Activated T-cell treated with anti-CD3 and anti-CD28 coated beads for 24 hours (primary cell): ENCODE measurements at regions not wholly inside any gene's neighbourhood (a gene's known extent, or its start where the extent isn't known, plus 50 kb on each side); places are given as distances from the start of the nearest gene placed in this dataset.

Source experiments
- DNase-seq: peaks from one replicate; pipeline ENCODE4 v3.0.0-alpha.2; 2020; ENCODE audit warnings: low read depth

DNA sequence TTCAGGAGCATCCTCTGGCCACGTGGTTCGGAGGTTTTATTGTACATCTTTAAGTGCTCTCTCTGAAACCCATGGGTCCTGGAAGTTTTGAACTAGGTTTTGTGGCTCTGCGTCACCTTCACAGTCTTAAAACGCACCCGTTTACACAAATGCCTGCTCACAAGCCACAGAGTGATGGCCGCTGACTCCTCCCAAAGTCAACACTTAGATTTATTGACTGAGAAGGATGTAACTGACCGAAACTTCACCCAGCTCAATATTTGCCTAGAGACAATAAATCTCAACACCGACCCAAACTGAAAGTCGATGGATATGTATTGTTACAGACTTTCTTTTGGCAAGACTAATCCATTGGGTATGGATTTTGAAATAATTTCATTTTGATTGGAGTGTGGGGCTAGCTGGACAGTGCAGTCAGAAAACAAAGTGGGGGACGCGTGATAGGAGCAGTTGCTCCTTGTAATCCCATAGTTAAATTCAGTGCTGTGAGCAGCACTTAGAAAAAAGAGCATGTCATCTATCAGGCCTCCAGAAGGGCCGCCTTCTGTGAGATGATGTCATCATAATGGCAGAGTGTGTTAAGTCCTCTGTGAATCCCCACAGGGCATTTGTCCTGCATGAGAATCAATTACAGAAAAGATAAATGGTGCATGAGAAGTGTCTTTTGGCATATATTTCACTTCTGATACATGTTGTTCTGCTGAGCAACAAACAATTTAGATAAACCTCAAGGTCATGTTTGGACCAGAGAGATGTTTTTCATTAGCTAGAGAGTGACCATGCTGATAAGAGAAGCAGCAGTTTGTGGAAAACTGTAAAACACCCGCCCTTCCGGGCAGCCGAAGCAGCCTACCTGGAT, 183.7 kb downstream of the INO80D start:
- no peak for DNase-seq

- no peak for DNase-seq
Observed at GRCh38 chr2:205901491-205901890, 184.5 kb downstream of the INO80D start.

DNA sequence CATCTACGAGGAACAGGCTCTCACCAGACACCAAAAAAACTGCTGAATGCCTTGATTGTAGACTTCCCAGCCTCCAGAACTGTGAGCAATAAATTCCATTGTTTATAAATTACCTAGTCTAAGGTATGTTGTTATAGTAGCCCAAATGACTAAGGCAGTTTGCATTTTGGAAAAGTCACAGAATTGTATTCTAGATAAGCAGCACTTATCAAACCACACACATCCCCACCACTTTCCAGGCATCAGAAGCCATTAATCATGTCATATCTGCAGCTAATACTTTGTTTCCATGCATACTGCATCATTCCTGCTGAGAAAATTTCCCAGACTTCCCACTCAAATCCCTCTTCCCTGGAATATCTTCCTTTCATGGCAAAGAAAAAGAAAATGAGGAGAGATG, 187.2 kb downstream of the INO80D start:
- DNase-seq, result no peak

- DNase-seq, result no peak
Observed at GRCh38 chr2:205895981-205896655, 189.9 kb downstream of the INO80D start.

DNA sequence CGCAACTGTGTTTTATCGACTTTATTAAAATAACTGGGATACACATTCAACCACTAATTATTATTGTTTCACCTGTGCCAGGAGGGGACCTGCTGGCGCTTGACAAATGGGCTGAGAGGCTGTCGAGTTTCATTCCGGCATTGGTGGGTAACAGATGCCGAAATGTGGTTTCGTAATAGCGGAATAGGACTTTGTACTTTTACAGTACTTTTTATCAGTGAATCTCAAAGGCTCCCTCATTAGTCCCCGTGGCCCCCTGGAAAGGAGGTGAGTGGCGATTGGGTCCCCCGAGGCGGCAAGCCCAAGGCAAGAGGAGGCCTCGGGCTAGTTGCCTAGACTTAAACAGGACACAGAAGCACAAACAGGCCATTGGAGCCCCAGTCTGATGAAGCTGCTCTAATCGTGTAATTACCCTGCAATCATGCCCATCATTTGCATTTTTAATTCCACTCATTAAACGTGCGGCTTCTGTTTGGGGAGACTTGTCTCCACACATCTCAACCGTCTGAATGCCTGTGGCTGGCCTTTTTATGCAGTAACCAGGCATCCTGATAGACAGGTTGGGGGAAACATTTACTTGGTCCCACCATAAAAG, 193.2 kb downstream of the INO80D start:
- DNase-seq, result no peak

DNA sequence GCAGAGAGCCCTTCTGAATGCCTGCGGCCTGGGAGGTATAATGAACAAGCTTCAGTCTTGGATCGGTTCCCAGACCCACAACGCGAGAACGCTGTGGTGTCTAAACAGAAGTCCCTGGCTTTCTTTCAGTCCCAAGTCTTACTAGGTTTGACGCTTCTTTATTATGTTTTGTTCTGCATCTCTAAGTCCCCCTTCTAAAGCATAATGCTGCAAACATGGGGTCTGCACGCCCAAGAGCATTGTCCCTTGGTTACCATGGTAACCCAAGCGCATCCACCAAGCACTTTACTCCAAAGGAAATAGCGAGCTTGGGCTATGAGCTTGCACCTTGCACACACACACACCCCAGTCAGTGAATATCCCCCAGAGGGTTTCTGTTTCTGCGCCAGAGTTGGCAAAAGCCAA, 193.7 kb downstream of the INO80D start:
- DNase-seq, result no peak

DNA sequence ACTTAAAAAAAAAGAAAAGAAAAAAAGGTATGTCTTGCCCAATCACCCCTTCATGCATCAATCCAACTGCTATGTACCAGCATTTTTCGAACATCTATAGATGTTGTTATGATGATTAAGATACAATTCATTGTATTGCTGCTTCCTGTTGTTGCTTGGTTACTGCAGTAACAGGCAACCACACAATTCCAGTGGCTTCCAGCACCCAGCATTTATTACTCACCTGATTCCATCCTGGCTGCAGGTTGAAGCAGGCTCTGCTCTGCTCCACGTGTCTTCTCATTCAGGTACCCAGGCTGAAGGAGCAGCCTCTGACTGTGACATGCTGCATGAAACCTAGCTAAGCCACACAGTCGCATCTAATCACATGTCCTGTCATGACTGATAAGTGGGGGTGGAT, 196.9 kb downstream of the INO80D start:
- DNase-seq, result no peak

DNA sequence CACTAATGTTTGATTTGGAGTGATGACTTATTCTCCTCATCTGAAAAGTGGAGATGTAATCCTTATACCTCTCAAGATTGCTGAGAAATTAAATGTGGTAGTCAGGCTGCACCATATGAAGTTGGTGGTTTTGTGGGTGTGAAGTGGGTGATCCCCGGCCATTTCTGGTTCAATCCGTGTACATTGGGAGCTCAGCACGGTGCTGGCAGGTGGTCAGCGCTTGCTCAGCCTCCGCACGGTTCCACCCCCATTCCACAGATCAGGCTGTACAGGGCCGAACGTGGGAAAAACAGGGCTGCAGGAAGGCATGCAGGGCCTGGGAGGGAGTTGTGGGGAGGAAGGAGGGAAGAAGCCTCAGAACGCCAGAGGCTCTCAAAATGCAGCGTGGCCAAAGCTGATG, 198.3 kb downstream of the INO80D start:
- DNase-seq, result no peak

DNA sequence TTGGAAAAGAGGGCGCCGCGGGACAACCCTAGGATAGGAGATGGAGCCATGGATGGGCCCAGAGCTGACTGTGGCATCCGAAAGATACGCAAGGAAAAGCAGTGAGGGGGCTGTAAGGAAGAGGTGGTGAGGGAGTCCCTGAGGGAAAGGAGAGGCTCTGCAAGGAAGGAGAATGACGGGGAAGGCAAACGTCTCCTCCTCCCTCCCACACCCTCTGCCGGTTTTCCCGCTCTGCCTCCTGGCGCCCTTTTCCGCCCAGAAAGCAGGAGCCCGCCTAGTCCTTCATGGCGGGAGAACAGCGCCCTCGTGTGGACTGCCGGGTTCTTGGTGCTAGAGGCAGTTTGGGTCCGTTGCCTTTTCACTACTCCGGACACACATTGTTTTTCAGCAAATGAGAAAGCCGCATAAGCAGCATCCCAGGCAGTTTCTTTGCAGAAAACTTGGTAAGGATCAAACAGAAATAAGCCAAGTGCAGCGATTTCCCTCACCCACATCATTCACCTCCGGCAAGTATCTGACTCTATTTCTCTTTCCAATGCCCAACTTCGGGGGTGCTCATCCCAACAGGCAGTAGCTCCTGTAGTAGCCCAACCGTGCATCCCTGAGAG, 200.4 kb downstream of the INO80D start:
- peak; percentile 46 for DNase-seq

- no peak for DNase-seq
Observed at GRCh38 chr2:205883965-205884364, 201.7 kb downstream of the NRP2 start.

- DNase-seq, result no peak
Observed at GRCh38 chr2:205882806-205883425, 200.6 kb downstream of the NRP2 start.

DNA sequence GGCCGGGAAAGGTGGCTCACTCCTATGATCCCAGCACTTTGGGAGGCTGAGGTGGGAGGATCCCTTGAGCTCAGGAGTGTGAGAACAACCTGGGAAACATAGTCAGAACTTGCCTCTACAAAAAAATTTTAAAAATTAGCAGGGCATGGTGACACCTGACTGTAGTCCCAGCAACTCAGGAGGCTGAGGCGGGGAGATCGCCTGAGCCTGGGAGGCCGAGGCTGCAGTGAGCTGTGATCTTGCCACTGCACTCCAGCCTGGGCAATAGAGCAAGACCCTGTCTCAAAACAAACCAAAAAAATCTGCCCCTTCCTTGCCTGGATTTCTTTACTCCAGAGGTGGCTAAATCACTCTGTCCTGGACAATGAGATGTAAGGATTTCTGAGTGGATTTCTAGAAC, 197.7 kb downstream of the NRP2 start:
- no peak for DNase-seq

DNA sequence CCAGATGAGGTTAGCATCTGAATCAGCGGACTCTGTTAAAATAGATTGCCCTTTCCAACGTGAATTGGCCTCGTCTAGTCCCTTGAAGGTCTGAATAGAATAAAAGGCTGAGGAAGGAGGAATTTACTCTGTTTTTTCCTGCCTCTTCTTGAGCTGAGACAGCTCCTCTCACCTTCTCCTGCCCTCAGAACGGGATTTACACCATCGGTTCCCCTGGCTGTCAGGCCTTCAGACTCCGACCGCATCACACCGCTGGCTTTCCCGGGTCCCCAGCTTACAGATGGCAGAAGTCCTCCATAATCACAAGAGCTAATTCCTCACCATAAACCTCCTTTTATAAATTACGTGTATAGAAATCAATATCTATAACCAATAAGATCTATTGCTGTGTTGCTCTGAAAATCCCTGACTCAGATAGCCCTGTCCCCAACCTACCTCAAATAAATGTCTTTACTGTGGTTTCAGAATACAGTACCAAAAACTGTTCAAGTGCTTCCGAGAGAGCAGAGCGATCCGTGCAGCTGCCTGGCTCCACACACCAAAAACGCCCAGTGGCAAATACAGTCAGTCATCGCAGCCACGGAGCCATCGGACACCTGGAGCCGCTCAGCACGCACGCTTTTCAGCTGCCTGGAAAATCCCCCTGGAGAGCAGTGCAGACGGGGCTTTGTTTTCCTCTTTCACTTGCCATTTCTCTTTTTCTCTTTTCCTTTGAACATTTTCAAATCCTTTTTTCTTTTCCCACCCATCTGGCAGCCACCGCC, 196.9 kb downstream of the NRP2 start:
- no peak for DNase-seq

GRCh38 chr2:205877496-205877895, 195.2 kb downstream of the NRP2 start:
- no peak for DNase-seq

- no peak for DNase-seq
Observed at GRCh38 chr2:205876127-205876526, 193.8 kb downstream of the NRP2 start.

- no peak for DNase-seq
Observed at GRCh38 chr2:205872716-205873115, 190.4 kb downstream of the NRP2 start.

- DNase-seq, result no peak
Observed at GRCh38 chr2:205869439-205869838, 187.1 kb downstream of the NRP2 start.

GRCh38 chr2:205868773-205869333, 186.6 kb downstream of the NRP2 start:
- peak; percentile 11 for DNase-seq

DNA sequence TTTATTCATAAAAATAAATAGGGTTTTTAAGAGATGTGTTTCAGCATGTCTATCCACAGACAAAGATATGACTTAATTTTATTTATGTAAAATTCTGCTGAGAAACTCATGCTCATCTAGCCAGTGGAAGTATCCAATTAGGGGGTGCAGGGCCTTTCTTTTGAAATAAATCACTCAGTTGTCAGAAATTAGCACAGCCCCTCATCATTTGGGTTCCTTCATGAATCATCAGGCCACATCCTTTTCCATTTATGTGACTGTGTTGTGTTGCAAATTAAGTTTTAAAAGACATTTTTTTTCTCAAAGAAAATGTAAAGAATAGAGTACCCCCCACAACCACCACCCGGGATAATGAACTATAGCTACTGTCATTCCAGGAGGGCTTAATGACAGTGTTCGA, 185.8 kb downstream of the NRP2 start:
- no peak for DNase-seq

DNA sequence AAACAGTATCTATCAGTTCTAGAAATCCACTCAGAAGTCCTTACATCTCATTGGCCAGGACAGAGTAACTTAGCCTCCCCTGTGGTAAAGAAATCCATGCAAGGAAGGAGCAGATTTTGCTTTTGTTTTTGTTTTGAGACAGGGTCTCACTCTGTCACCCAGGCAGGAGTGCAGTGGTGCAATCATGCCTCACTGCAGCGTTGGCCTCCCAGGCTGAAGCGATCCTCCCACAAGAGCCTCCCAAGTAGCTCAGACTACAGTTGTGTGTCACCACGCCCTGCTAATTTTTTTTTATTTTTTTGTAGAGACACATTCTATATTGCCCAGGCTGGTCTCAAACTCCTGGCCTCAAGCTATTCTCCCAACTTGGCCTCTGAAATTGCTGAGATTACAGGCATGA, 185.1 kb downstream of the NRP2 start:
- no peak for DNase-seq

DNA sequence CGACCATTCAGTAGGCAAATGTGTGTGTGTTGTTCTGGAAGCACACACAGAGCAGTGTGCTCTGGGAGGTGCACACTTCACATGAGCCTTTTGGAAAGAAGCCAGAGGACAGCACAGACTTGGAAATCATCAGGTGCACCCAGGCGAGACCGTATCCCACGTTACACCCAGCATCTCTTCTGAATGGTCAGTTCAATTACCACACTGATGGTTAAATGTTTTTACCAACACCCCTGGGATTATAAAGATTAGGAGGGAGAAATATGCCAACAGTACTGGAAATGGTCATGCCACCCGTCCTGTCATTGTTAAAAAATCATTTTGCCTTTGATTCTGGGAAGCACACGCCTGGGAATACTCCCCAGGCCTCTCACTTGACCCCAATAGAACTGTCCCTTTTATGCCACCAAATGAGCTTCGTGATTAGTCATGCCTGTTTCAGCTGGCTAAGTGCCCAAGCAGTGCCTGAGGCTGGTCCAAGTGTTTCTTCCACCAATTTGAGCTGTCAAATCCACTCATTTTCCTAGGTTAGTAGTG, 183.7 kb downstream of the NRP2 start:
- no peak for DNase-seq
